ENCODE measurements at regions not wholly inside any gene's neighbourhood (a gene's known extent, or its start where the extent isn't known, plus 50 kb on each side); places are given as distances from the start of the nearest gene placed in this dataset.

GRCh38 chr1:73160759-73161158 is 878.4 kb upstream of the NEGR1 start:
- H3K27me3 ChIP-seq (ENCODE audit: insufficient read depth, low read depth) = no peaks in the 10 kb centered on the region
- no peaks in the 10 kb centered on the region for H3K4me1 ChIP-seq (replicated peaks; ENCODE audit: insufficient read depth)
- ChIA-PET CTCF (no interaction called here), POLR2A (ENCODE audit: unreplicated experiment) (no interaction called here)
- H3K36me3 ChIP-seq (ENCODE audit: low read depth) = no peaks in the 10 kb centered on the region
- TF ChIP-seq CTCF (conservative IDR thresholded peaks at IDR 0.05) (no peak), EZH2 (IDR thresholded peaks at IDR 0.05; ENCODE audit: low read depth) (no peak)
- no peak overlapping the region for H3K4me3 ChIP-seq
- H3F3A ChIP-seq (ENCODE audit: insufficient read depth, low read depth) = no peaks in the 10 kb centered on the region
- H3K79me2 ChIP-seq (ENCODE audit: low read depth) = no peaks in the 10 kb centered on the region
- H3K9me3 ChIP-seq (ENCODE audit: insufficient read depth, low read depth) = no peaks in the 10 kb centered on the region
- BruUV-seq (replicated peaks) = no TSS peak
- H3K9me2 ChIP-seq (ENCODE audit: insufficient read depth) = 0 out of 2 replicates have a peak, but pooled peaks cover 3% of the 10 kb centered on the region
- no peaks in the 10 kb centered on the region for H4K20me1 ChIP-seq (ENCODE audit: insufficient read depth)
- no peak overlapping the region for H3K27ac ChIP-seq
- H3K4me2 ChIP-seq = no peak overlapping the region
- no peak for DNase-seq
- intact Hi-C loops (cut with micrococcal nuclease; ENCODE audit: unreplicated experiment) = no loop called here
- no peak overlapping the region for H2AFZ ChIP-seq

- H3K4me3 ChIP-seq = no peak overlapping the region
- H3K27ac ChIP-seq = no peak overlapping the region
- no peaks in the 10 kb centered on the region for H3F3A ChIP-seq (ENCODE audit: insufficient read depth, low read depth)
- ChIA-PET CTCF (no interaction called here), POLR2A (ENCODE audit: unreplicated experiment) (no interaction called here)
- no peak for TF ChIP-seq CTCF (conservative IDR thresholded peaks at IDR 0.05)
- H3K79me2 ChIP-seq (ENCODE audit: low read depth) = no peaks in the 10 kb centered on the region
- H3K36me3 ChIP-seq (ENCODE audit: low read depth) = no peaks in the 10 kb centered on the region
- no peaks in the 10 kb centered on the region for H3K4me1 ChIP-seq (replicated peaks; ENCODE audit: insufficient read depth)
- no peaks in the 10 kb centered on the region for H3K27me3 ChIP-seq (ENCODE audit: insufficient read depth, low read depth)
- no peak overlapping the region for H2AFZ ChIP-seq
- no peaks in the 10 kb centered on the region for H4K20me1 ChIP-seq (ENCODE audit: insufficient read depth)
- no peak for DNase-seq
- H3K9me3 ChIP-seq (ENCODE audit: insufficient read depth, low read depth) = no peaks in the 10 kb centered on the region
- intact Hi-C loops (cut with micrococcal nuclease; ENCODE audit: unreplicated experiment) = no loop called here
- H3K4me2 ChIP-seq = no peak overlapping the region
- no peaks in the 10 kb centered on the region for H3K9me2 ChIP-seq (ENCODE audit: insufficient read depth)
- no TSS peak for BruUV-seq (replicated peaks)
These were observed 862.0 kb upstream of the NEGR1 start for GRCh38 chr1:73144311-73144710.

GRCh38 chr1:73136975-73137374 is 854.6 kb upstream of the NEGR1 start:
- no peak overlapping the region for H3K27ac ChIP-seq
- DNase-seq = no peak
- no peak for TF ChIP-seq EZH2 (IDR thresholded peaks at IDR 0.05; ENCODE audit: low read depth)
- TF ChIP-seq CTCF (conservative IDR thresholded peaks at IDR 0.05) = no peak
- H3K36me3 ChIP-seq (ENCODE audit: low read depth) = no peaks in the 10 kb centered on the region
- no peaks in the 10 kb centered on the region for H3K27me3 ChIP-seq (ENCODE audit: insufficient read depth, low read depth)
- CTCF ChIA-PET = no interaction called here
- intact Hi-C loops (cut with micrococcal nuclease; ENCODE audit: unreplicated experiment) = no loop called here
- POLR2A ChIA-PET (ENCODE audit: unreplicated experiment) = no interaction called here
- no peaks in the 10 kb centered on the region for H3F3A ChIP-seq (ENCODE audit: insufficient read depth, low read depth)
- H3K4me2 ChIP-seq = no peak overlapping the region
- no peaks in the 10 kb centered on the region for H3K79me2 ChIP-seq (ENCODE audit: low read depth)
- no peaks in the 10 kb centered on the region for H3K9me3 ChIP-seq (ENCODE audit: insufficient read depth, low read depth)
- no peaks in the 10 kb centered on the region for H4K20me1 ChIP-seq (ENCODE audit: insufficient read depth)
- no TSS peak for BruUV-seq (replicated peaks)
- no peaks in the 10 kb centered on the region for H3K4me1 ChIP-seq (replicated peaks; ENCODE audit: insufficient read depth)
- H3K9me2 ChIP-seq (ENCODE audit: insufficient read depth) = no peaks in the 10 kb centered on the region
- no peak overlapping the region for H3K4me3 ChIP-seq
- no peak overlapping the region for H2AFZ ChIP-seq

Measured in PC-9 (cell line).